CD4-positive, alpha-beta T cell treated with Interleukin-4 for 1 hour (primary cell): ENCODE measurements at regions not wholly inside any gene's neighbourhood (a gene's known extent, or its start where the extent isn't known, plus 50 kb on each side); places are given as distances from the start of the nearest gene placed in this dataset.
"Not testable (repeated sequence)": the region's sequence is repeated elsewhere in the genome, so short reads cannot be mapped to it uniquely, and the experiment has no call there.

Experiments
- DNase-seq, 2 donors: peaks; one replicate each; pipeline ENCODE4 v3.0.0-alpha.2; 2020 to 2022

DNA sequence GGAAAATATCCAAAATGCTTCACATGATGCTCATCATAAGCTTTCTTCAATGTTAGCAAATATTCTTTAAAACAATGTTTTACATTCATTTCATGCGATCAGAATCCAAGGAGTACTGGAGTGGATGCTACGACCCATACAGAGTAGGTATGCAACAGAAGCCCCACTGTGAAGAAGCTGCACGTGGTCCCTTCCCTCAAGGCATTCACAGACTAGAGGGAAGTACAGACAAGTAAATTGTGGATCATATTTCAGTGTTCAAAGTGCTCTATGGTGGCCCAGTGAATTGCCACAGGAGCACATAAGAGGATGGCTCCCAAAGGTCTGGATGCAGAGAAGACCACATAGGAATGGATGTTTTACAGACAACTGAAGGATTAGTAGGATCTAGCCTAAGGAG lies 789.9 kb downstream of the IGSF11 start:
- no peak for DNase-seq

DNA sequence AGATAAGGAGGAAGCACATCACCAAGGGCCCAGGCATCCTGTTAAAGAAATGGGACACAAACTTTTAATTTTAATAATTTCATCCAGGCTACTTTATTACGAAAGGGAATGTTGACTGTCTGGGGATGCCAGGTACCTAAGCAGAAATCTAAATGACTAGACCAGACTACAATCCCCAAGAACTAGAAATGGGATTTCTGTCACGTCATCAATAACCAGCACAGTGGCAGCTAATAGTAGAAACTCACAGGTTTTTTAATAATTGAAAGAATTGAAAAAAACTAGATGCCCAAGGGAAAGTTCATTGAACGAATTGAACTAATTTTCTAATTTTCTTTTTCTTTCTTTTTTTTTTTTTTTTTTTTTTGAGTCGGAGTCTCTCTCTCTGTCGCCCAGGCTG lies 789.3 kb downstream of the IGSF11 start:
- DNase-seq = no peak

DNA sequence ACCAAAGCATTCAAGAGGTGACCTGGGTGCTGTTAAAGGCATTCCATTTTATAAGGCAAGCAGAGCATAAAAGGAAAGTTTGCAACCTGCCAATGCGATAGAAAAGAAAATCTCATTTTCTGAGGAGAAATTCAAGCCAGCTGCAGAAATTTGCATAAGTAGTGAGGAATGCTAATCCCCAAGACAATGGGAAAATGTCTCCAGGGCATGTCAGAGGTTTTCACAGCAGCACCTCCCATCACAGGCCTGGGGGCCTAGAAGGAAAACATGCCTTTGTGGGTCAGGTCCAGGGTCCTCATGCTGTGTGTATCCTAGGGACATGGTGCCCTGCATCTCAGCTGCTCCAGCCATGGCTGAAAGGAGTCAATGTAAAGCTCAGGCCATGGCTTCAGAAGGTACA lies 775.8 kb downstream of the IGSF11 start:
- not testable (repeated sequence) for DNase-seq

DNA sequence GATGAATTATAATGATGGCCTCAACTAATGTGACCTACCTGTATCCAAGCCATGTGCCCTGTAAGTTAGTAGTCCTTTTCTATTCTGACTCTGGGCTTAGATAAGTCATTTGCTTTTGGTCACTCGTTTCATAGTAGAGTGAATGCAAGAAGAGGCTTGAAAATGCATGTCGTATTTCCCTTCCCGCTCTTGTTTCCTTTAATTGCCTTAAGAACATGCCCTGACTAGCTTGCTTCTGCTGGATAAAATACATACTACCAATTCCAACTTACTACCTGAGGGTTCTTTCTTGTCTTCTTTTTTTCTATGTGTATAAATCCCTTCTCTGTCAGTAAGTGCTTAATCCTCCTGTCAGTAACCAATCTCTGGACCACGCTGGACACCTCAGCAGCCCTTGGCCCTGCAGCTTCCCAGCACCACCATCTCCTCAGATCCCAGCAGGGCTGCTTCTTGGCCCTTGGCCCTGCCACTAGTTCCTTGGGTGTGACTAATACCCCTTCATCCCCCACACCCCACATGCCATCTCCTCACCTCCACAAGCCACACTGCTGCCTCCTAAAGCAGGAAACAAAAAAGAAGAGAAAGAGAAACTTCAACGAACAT lies 771.7 kb downstream of the IGSF11 start:
- DNase-seq = no peak

DNA sequence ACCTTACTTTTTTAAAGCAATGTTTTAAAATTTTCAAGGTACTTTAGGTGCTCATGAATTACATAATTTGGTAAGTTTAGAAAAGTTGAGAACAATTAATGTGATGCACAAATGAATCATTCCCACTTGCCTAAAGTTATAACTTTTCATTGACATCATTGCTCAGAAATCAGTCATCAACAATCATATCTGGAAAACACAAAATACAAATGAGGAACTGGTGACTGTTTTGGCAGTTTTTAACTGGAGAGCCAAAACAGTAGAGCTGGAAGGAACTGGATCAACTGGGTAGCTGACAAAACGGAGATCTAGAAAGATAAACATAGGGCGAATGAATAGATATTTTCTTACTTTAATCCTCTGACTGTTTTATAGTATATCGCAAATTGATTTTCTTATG lies 767.1 kb downstream of the IGSF11 start:
- no peak for DNase-seq

DNA sequence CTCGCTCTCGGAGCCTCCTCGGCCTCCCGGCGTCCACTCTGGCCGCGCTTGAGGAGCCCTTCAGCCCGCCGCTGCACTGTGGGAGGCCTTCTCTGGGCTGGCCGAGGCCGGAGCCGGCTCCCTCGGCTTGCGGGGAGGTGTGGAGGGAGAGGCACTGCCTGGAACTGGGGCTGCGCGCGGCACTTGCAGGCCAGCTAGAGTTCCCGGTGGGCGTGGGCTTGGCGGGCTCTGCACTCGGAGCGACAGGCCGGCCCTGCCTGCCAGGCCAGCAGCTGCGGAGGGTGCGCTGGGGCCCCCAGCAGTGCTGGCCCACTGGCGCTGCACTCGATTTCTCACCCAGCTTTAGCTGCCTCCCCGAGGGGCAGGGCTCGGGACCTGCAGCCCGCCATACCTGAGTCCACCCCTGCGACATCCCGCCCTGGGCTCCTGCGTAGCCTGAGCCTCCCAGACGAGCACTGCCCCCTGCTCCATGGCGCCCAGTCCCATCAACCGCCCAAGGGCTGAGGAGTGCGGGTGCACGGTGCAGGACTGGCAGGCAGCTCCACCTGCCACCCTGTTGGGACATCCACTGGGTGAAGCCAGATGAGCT lies 765.0 kb downstream of the IGSF11 start:
- DNase-seq = no peak

DNA sequence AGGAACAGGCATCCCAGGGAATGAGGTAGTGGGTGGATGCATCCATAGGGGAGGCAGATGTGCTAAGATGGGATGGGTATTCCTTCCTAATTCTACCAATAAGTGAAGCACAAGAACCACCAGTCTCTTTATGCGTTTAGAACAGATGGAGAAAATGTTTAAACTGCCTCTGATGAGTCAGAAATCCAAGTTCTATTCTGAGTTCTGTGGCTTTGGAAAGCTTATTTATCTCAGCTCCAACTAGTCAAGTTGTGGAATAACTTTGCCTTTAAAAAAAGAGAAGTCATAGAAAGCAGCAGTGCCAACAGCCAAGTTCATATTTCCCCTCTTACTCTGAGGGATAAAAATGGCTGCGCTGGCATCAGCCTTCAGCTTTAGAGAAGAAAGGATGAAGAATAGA lies 761.7 kb downstream of the IGSF11 start:
- DNase-seq = no peak

DNA sequence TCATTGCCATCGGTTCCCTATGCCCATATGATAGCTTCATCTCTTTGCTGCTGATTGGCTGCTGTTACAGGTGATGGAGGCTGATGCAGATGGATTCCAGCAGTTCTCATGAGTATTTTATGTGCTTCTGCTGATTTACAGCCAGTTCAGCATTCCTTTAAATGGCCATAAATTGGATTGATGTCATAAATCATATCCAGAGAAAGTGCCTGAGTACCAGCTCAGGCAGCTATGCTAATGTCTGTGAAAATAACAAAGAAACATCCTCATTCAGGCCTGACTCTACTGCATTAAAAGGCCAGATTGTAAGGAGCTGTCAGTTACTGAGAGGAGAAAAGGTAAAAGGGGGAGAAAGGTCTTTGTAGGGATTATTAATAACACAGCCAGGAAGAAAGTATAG lies 756.8 kb downstream of the IGSF11 start:
- DNase-seq = no peak

DNA sequence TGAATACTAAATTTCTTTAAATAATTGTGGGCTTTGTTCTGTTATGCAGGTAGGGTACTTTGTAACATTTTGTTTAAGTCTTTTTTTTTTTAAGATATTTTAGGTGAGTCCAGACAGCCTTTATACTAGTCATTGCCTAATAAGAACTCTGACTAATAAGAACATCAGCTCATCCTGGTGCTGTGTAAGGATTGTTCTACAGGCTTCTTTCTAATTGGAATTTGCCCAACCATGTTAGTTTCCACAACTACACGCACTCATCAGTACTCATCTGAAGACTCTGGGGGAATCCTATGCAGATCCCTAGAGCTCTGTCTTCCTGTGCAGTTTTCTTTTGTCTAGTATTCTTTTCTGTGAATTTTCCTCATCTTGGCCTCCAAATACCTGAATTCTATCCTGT lies 741.8 kb downstream of the IGSF11 start:
- no peak for DNase-seq

DNA sequence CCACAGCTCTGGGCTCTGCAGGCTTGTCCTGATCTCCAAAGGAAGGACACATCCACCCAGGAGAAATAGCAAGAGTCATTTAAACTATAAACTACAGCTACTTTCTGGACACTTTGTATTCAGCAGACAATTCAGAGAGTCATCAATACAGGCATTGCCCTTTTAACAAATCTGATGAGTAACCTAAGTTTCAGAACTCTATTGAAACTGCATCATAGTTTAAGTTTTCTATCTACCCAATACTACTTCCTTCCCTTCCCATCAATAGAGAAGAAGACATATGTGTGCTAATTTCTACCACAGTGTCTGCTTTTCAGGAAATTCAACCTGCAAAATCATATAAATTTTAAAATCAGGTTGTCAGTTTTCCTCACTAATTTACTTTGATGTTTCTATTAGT lies 736.5 kb downstream of the IGSF11 start:
- no peak for DNase-seq

DNA sequence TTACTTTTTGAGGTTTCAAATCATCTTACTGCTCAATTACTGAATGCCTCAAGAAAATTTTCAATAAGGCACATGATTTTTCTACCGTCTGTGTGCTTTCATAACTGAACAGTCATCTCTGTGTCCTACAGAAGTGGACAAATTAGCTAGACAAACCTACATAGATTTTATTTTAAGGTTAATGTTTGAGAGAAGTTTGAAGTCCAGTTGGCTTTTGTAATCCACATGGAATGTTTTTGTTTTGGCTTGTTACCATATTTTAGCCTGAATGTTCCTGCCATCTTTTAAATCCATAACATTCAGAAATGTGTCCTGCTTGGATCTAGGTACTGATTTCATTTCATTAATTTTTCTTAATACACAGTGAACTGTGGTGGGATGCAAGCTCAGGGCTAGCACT lies 730.1 kb downstream of the IGSF11 start:
- no peak for DNase-seq

DNA sequence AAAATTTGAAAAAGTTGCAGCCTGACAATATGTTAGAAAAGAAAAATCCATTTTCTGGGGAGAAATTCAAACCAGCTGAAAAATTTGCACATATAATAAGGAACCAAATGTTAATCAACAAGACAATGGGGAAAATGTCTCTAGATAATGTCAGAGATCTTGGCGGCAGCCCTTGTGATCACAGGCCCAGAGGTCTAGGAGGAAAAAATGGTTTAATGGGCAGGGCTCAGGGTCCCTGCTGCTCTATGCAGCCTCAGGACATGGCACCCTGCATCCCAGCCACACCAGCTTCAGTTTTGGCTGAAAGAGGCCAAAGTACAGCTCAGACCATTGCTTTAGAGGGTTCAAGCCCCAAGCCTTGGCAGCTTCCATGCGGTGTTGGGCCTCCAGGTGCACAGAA lies 701.9 kb downstream of the IGSF11 start:
- DNase-seq = no peak

DNA sequence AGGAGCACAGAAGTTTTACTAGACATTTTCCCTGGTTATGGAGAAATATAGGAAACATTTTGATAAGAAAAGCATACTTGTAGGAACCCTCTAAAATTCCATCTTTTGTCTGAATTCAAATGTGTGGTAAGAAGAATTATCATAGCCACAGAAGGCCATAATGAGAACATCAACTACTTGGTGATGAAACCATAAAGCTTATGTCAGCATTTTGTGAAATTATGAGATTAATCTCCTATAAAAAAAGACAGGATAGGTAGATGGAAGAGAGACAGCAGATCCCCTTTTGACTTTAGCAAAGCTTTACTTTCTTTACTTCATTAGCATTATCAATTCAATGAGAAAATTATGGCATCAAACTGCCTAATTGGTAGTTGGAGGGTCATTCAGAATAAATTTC lies 697.0 kb downstream of the IGSF11 start:
- no peak for DNase-seq

DNA sequence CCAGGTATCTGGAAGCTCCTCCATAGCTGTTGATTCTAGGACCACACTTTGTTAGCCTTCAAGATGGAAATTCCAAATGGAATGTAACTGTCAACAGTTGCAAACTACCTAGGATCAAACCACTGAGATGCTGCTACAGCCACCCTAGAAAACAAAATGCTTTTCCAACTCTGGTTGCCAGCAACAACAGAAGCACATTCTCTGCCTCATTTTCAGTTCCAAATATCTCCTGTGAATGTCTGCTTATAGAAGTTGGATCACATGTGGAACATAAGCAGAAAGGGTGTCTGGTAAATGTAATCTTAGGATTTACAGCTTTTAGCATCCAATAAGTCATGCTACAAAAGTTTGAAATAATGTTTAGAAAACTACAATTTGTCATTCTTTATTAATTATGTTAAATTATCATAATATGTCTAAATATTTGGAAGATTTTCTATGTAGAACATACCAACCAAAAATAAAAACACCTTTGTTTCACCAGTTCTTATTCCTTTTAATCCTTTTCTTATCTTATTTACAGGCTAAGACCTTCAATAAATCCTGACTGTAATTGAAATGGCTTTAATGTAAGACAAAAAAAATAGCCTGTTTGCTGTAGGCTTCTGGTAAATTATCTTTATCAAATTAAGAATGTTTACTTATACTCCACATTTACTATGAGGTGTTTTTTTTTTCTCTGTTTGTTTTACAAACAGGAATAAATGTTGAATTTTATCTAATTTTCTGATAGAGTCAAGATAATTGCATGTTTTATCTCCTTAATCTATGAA lies 687.1 kb downstream of the IGSF11 start:
- DNase-seq = no peak

DNA sequence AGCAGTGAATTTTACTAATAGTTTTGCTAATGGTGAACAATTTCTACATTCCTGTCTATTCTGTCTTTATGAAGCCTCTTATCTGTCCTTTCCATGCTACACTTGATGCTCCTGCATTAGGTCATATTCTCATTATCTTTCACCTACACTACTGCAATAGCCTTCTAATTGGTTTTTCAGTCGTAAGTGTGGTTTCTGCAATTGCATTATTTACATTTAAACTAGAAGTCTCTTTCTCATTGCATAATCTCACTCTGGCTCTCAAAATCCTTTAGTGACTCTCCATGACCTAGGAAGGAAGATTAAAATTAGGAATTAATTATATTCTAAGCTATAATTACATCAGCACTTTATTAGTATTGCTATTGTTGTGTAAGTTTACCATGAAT lies 686.5 kb downstream of the IGSF11 start:
- no peak for DNase-seq

DNA sequence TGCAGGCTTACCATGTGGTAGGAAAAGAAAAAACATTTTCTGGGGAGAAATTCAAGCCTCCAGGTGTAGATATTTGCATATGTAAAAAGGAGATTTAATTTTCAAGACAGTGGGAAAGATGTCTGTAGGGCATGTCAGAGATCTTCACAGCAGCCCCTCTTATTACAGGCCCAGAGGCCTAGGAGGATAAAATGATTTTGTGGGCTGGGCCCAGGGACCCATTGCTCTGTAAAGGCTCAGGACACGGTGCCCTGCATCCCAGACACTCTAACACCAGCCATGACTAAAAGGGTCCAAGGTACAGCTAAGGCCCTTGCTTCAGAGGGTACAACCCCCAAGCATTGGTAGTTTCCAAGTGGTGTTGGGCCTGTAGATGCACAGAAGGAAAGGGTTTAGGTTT lies 680.1 kb downstream of the IGSF11 start:
- DNase-seq = no peak

DNA sequence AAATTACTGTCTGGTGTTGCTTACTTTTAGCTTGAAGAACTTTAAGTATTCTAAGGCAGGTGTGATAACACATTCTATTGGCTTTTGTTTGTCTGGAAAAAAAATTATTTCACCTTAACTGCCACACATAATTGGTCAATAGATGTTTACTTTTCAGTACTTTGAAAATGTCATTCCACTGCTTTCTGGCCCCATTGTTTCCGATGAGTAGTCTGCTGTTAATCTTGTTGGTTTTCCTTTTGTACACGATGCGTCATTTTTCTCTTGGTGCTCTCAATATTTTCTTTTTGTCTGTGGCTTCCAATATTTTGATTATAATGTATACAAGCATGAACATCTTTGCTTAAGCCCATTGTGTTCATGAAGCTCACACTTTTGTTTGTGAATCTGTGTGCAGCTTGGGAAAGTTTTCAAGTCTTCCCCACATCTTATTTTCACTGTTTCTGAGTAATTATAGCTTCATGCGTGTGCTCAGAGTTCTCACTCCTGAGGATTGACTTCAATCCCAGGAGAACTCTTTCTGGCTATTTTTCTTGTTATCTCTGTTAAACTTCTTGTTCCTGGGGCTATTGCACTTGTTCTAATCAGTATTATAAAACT lies 664.7 kb downstream of the IGSF11 start:
- DNase-seq = no peak

DNA sequence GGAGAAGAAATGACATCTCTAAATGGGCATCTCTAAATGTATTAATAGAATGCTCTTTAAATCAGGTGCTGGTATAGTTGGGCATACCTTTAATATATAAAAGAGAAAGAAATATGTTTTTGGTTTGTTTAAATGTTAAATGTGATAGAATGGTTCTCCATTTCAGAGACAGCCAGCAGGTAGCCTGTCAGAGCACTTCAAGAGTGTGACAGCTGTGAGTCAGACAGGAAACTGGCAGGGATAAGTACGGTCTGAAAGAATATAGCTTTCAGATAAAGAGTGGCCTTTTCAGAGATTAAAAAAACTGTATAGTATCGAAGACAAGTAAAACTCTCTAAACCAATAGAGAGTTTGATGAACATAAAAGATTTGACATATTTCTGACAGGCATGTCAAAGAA lies 654.1 kb downstream of the IGSF11 start:
- no peak for DNase-seq

DNA sequence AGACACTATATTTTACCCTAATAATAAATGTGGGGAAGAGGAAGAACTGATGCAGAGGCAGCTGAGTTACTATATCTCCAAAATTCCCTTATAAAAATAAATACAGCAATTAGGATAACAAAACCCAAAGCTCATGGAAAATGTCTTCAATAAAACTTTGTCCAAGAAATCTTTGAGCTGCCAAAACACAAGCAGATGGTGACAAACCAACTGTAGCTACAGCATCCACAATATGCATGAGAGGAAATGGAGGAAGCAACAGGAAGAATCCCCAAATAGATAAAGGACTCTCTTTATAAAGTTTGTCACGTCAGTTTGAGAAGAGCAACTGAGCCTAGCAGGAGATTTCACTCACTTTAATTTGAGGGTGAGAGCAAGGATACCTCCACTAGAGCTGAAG lies 638.2 kb downstream of the IGSF11 start:
- no peak for DNase-seq

DNA sequence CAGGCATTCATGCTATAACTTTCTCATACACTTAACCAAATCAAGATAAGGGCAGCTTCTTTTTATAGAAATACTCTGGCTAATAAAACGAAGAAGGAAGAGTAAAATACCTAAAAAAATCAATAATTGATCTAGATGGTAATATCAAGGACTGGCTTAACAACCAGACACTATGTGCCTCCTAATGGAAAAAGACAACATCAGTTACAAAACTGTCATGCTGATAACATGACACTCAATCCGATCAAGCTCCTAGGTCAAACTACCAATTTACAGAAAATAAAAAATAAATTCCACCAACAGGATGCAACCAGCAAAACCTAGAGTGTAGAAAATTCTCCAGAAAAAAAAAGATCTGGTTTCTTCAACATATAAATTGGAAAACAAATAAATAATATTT lies 634.6 kb downstream of the IGSF11 start:
- DNase-seq = no peak

DNA sequence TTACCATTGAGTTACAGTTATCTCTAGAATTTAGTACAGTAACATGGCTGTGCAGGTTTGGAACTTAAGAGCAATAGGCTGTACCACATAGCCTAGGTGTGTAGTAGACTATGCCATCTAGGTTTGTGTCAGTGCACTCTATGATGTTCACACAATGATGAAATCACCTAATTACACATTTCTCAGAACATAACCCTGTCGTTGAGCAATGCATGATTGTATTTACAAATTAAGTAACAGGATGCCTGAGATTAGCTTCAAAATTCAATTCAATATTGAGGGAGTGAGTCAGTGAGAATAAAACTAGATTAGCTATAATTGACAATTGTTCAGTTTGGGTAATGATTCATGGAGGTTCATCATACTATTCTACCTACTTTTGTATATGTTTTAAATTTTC lies 633.8 kb downstream of the IGSF11 start:
- no peak for DNase-seq

DNA sequence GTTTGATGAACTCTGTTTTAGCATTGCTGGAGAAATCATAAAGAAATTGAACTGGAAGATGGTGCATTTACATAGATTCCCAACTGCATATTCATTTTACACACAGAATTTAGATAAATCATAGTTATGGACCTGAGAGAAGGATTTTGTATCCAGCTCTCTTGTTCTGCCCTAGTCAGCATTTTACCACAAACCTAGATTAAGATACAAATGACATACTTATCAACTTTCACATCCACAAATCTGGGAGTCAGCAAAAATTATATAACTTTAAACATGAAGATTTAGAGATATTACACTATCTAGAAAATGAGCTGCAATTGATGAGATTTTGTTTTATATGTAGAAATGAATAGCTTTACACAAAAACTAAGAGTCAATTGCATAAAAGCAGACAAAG lies 632.8 kb downstream of the IGSF11 start:
- DNase-seq = no peak

DNA sequence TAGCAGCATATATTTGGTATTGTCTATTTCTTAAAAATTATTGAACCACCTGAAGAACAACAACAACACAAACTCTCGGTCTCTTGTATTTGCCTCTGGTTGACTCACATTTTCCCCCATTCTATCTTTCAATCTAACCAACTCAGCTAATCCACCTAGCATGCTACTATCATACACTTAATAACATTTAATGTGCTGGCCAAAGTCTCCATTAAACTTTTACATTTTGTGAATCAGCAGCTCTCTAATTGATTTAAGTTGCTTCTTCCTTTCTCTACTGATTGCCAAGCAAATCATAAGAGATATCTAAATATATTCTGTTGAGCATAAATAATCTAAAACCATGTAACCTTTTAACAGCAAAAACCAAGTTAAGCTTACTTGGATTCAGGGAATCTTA lies 631.7 kb downstream of the IGSF11 start:
- no peak for DNase-seq

DNA sequence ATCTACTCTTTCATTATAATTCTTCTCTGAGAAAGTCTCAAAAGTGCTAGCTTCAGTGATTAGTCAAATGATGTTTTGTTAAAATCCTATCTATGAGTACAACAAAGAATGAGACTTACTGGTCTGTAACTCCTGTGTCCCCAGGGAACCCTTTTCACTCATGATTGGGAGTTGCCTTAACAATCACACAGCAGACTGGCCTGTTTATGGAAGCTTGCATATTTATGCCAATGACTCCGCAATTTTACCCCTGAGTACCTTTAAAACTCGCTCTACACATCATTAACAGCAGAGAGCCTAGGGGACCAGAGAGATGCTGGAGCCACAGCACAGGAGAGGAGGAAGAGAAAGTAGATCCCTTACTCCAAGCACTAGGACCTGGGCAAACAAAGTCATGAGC lies 628.1 kb downstream of the IGSF11 start:
- no peak for DNase-seq
